Erythroblast (primary cell): ENCODE measurements at regions not wholly inside any gene's neighbourhood (a gene's known extent, or its start where the extent isn't known, plus 50 kb on each side); places are given as distances from the start of the nearest gene placed in this dataset.

Experiments
- GATA1 ChIP-seq: IDR thresholded peaks from 2 replicates; pipeline ENCODE4 v1.6.1; 2011; ENCODE audit warnings: low read depth, mild to moderate bottlenecking, control low read depth, low read length, moderate library complexity
- POLR2A ChIP-seq: IDR thresholded peaks from 2 replicates; pipeline ENCODE4 v1.6.1; 2011; ENCODE audit warnings: mild to moderate bottlenecking, low read length

GRCh38 chr20:57774111-57774880, 64.5 kb upstream of the PMEPA1 start:
- no peak for TF ChIP-seq POLR2A
- no peak for TF ChIP-seq GATA1
